Activated CD4-positive, alpha-beta T cell treated with anti-CD3 and anti-CD28 coated beads for 48 hours (primary cell): ENCODE measurements at regions not wholly inside any gene's neighbourhood (a gene's known extent, or its start where the extent isn't known, plus 50 kb on each side); places are given as distances from the start of the nearest gene placed in this dataset.
"Not testable (repeated sequence)": the region's sequence is repeated elsewhere in the genome, so short reads cannot be mapped to it uniquely, and the experiment has no call there.

Experiments
- DNase-seq: peaks from one replicate; pipeline ENCODE4 v3.0.0-alpha.2; 2020

- peak; percentile 6 for DNase-seq
These were observed 87.4 kb upstream of the TGIF2LY start for GRCh38 chrY:3491423-3491822.

- not testable (repeated sequence) for DNase-seq
These were observed 84.3 kb upstream of the TGIF2LY start for GRCh38 chrY:3494539-3494938.

- peak; percentile 15 for DNase-seq
These were observed 51.8 kb upstream of the TGIF2LY start for GRCh38 chrY:3527040-3527439.
